ENCODE measurements at regions not wholly inside any gene's neighbourhood (a gene's known extent, or its start where the extent isn't known, plus 50 kb on each side); places are given as distances from the start of the nearest gene placed in this dataset.

DNA sequence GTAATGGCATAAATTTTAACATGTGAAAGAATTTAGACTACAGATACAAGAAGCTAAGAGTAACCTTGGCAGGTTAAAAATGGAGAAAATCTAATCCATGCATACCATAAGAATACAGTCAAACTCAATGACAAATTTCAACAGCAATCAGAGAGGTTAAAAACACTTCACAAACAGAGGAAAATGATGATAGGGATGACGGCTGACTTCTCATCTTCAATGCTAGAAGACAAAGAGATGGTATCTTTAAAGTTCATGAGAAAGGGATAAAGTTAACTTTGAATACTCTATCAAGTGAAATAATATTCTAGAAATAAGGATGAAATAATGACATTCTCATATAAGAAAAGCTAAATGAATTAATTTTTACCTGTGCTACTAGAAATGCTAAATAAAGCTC is 1130.2 kb upstream of the MIR17HG start:
- Histone ChIP-seq H3K27me3 (ENCODE audit: control insufficient read depth in 4 of 4, insufficient read depth in 4 of 4, low read length in 3 of 4) (no peaks in the 10 kb centered on the region), H3K9me3 (ENCODE audit: control insufficient read depth in 4 of 4, low read length in 3 of 4) (no peaks in the 10 kb centered on the region), H3K9ac (ENCODE audit: low read depth in 1 of 2, low read length in 2 of 2) (no peak overlapping the region), H3K4me3 (ENCODE audit: low read depth in 1 of 3, low read length in 3 of 3) (no peak overlapping the region), H3K4me1 (ENCODE audit: control insufficient read depth in 4 of 4, insufficient read depth in 4 of 4, low read length in 3 of 4) (no peaks in the 10 kb centered on the region), H3K36me3 (ENCODE audit: control insufficient read depth in 4 of 4, insufficient read depth in 3 of 4, low read depth in 1 of 4, low read length in 3 of 4) (no peaks in the 10 kb centered on the region), H3K27ac (ENCODE audit: low read depth in 1 of 2, low read length in 2 of 2) (no peak overlapping the region)
- TF ChIP-seq JUND (IDR thresholded peaks at IDR 0.05) (no peak), MAX (IDR thresholded peaks at IDR 0.05) (no peak), FOXA2 (IDR thresholded peaks at IDR 0.05) (no peak), SP1 (IDR thresholded peaks at IDR 0.05) (no peak), RXRA (IDR thresholded peaks at IDR 0.05) (no peak), ATF3 (IDR thresholded peaks at IDR 0.05) (no peak), YY1 (IDR thresholded peaks at IDR 0.05) (no peak), FOXA1 (IDR thresholded peaks at IDR 0.05) (no peak), ZBTB33 (IDR thresholded peaks at IDR 0.05) (no peak), EGR1 (IDR thresholded peaks at IDR 0.05; ENCODE audit: low read depth in 2 of 2) (no peak), TAF1 (conservative IDR thresholded peaks at IDR 0.05) (no peak), NR2F2 (IDR thresholded peaks at IDR 0.05) (no peak), HNF4G (IDR thresholded peaks at IDR 0.05) (no peak), HNF4A (conservative IDR thresholded peaks at IDR 0.05) (no peak), RAD21 (IDR thresholded peaks at IDR 0.05) (no peak), GABPA (IDR thresholded peaks at IDR 0.05 in 1 of 2, conservative IDR thresholded peaks at IDR 0.05 in 1 of 2) (no peak)
- TF ChIP-seq, protein P1, sequence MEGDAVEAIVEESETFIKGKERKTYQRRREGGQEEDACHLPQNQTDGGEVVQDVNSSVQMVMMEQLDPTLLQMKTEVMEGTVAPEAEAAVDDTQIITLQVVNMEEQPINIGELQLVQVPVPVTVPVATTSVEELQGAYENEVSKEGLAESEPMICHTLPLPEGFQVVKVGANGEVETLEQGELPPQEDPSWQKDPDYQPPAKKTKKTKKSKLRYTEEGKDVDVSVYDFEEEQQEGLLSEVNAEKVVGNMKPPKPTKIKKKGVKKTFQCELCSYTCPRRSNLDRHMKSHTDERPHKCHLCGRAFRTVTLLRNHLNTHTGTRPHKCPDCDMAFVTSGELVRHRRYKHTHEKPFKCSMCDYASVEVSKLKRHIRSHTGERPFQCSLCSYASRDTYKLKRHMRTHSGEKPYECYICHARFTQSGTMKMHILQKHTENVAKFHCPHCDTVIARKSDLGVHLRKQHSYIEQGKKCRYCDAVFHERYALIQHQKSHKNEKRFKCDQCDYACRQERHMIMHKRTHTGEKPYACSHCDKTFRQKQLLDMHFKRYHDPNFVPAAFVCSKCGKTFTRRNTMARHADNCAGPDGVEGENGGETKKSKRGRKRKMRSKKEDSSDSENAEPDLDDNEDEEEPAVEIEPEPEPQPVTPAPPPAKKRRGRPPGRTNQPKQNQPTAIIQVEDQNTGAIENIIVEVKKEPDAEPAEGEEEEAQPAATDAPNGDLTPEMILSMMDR (IDR thresholded peaks at IDR 0.05; ENCODE audit: low read depth, low read length, missing input control) = no peak
- TF ChIP-seq, protein P2, sequence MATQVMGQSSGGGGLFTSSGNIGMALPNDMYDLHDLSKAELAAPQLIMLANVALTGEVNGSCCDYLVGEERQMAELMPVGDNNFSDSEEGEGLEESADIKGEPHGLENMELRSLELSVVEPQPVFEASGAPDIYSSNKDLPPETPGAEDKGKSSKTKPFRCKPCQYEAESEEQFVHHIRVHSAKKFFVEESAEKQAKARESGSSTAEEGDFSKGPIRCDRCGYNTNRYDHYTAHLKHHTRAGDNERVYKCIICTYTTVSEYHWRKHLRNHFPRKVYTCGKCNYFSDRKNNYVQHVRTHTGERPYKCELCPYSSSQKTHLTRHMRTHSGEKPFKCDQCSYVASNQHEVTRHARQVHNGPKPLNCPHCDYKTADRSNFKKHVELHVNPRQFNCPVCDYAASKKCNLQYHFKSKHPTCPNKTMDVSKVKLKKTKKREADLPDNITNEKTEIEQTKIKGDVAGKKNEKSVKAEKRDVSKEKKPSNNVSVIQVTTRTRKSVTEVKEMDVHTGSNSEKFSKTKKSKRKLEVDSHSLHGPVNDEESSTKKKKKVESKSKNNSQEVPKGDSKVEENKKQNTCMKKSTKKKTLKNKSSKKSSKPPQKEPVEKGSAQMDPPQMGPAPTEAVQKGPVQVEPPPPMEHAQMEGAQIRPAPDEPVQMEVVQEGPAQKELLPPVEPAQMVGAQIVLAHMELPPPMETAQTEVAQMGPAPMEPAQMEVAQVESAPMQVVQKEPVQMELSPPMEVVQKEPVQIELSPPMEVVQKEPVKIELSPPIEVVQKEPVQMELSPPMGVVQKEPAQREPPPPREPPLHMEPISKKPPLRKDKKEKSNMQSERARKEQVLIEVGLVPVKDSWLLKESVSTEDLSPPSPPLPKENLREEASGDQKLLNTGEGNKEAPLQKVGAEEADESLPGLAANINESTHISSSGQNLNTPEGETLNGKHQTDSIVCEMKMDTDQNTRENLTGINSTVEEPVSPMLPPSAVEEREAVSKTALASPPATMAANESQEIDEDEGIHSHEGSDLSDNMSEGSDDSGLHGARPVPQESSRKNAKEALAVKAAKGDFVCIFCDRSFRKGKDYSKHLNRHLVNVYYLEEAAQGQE (IDR thresholded peaks at IDR 0.05) = no peak
- WGBS = 76% methylated on average over 1 of the region's 1 CpG
- DNase-seq (ENCODE audit: low spot score) = no peak

Measured in liver (tissue), 8 donors.